Activated CD4-positive, alpha-beta T cell treated with anti-CD3 and anti-CD28 coated beads, Interleukin-2, amount 10 ng/mL, durations not matched to agents 7 days and 5 days (primary cell): ENCODE measurements at regions not wholly inside any gene's neighbourhood (a gene's known extent, or its start where the extent isn't known, plus 50 kb on each side); places are given as distances from the start of the nearest gene placed in this dataset.
"Not testable (repeated sequence)": the region's sequence is repeated elsewhere in the genome, so short reads cannot be mapped to it uniquely, and the experiment has no call there.

Source experiments
- CTCF ChIA-PET: fragments of 350-600 bp; sonication (Branson Sonifier 250); formaldehyde crosslinking; loops from one replicate; lab custom pipeline; 2021; ENCODE audit warnings: antibody characterized with exemption; lab: Charles Lee
- POLR2A ChIA-PET: fragments of 350-600 bp; sonication (Branson Sonifier 250); formaldehyde crosslinking; loops from one replicate; lab custom pipeline; 2021; ENCODE audit warnings: antibody characterized with exemption; lab: Charles Lee
- DNase-seq: peaks from one replicate; pipeline ENCODE4 v3.0.0-alpha.2; 2020
- H3K27ac Mint-ChIP-seq: one replicate; pipeline ENCODE4 v1.8.0; 2021; ENCODE audit warnings: mild to moderate bottlenecking, moderate library complexity, mixed read lengths
- H3K27me3 Mint-ChIP-seq: one replicate; pipeline ENCODE4 v1.8.0; 2021; ENCODE audit warnings: mixed read lengths
- H3K36me3 Mint-ChIP-seq: one replicate; pipeline ENCODE4 v1.8.0; 2021; ENCODE audit warnings: low read depth, mixed read lengths
- H3K4me1 Mint-ChIP-seq: one replicate; pipeline ENCODE4 v1.8.0; 2021; ENCODE audit warnings: mixed read lengths
- H3K4me3 Mint-ChIP-seq: one replicate; pipeline ENCODE4 v1.8.0; 2021; ENCODE audit warnings: mild to moderate bottlenecking, moderate library complexity, mixed read lengths
- H3K9me3 Mint-ChIP-seq: one replicate; pipeline ENCODE4 v1.8.0; 2021; ENCODE audit warnings: mixed read lengths

- H3K36me3 Mint-ChIP-seq: peaks cover 44% of the 10 kb centered on the region
- DNase-seq: no peak
- no peak overlapping the region for H3K4me3 Mint-ChIP-seq
- H3K4me1 Mint-ChIP-seq: peaks cover 34% of the 10 kb centered on the region
- H3K27me3 Mint-ChIP-seq: no peaks in the 10 kb centered on the region
- ChIA-PET POLR2A (no interaction called here), CTCF (interaction anchor here (0.6 to 0.9 kb wide), 2 partner anchors 19 to 74 kb away, joined by 3 to 4 read pairs; no protein-coding TSS in a partner anchor)
- H3K27ac Mint-ChIP-seq: peak overlapping the region; percentile 50
- peaks cover 35% of the 10 kb centered on the region for H3K9me3 Mint-ChIP-seq
Observed at GRCh38 chrX:64853424-64853823, 122.8 kb downstream of the ZC4H2 start.

- POLR2A ChIA-PET: no interaction called here
- Mint-ChIP-seq H3K9me3 (peaks cover 27% of the 10 kb centered on the region), H3K27ac (no peak overlapping the region), H3K36me3 (peaks cover 37% of the 10 kb centered on the region), H3K27me3 (no peaks in the 10 kb centered on the region), H3K4me3 (peak overlapping the region; percentile 19), H3K4me1 (peaks cover 29% of the 10 kb centered on the region)
- peak; percentile 33 for DNase-seq
- CTCF ChIA-PET: no interaction called here
Observed at GRCh38 chrX:64850371-64851082, 125.7 kb downstream of the ZC4H2 start.

GRCh38 chrX:64843224-64843623, 133.0 kb downstream of the ZC4H2 start:
- peaks cover 36% of the 10 kb centered on the region for H3K9me3 Mint-ChIP-seq
- peaks cover 38% of the 10 kb centered on the region for H3K4me1 Mint-ChIP-seq
- POLR2A ChIA-PET: no interaction called here
- CTCF ChIA-PET: no interaction called here
- peaks cover 30% of the 10 kb centered on the region for H3K36me3 Mint-ChIP-seq
- no peak for DNase-seq
- peak overlapping the region; percentile 96 for H3K27ac Mint-ChIP-seq
- no peaks in the 10 kb centered on the region for H3K27me3 Mint-ChIP-seq
- no peak overlapping the region for H3K4me3 Mint-ChIP-seq

GRCh38 chrX:64842492-64842891, 133.8 kb downstream of the ZC4H2 start:
- CTCF ChIA-PET: interaction anchor here (1.6 to 1.7 kb wide), 2 partner anchors 9 to 14 kb away, joined by 4 to 7 read pairs; no protein-coding TSS in a partner anchor
- peak; percentile 35 for DNase-seq
- Mint-ChIP-seq H3K4me3 (peak overlapping the region; percentile 9), H3K9me3 (peaks cover 36% of the 10 kb centered on the region), H3K27ac (peak overlapping the region; percentile 96), H3K27me3 (no peaks in the 10 kb centered on the region), H3K4me1 (peaks cover 38% of the 10 kb centered on the region), H3K36me3 (peaks cover 30% of the 10 kb centered on the region)
- POLR2A ChIA-PET: no interaction called here

- Mint-ChIP-seq H3K27ac (no peak overlapping the region), H3K4me3 (no peak overlapping the region), H3K4me1 (peaks cover 4% of the 10 kb centered on the region), H3K36me3 (no peaks in the 10 kb centered on the region), H3K9me3 (peaks cover 5% of the 10 kb centered on the region), H3K27me3 (no peaks in the 10 kb centered on the region)
- ChIA-PET POLR2A (no interaction called here), CTCF (no interaction called here)
- no peak for DNase-seq
Observed at GRCh38 chrX:64805683-64806082, 170.6 kb downstream of the ZC4H2 start.

- Mint-ChIP-seq H3K27me3 (no peaks in the 10 kb centered on the region), H3K9me3 (peaks cover 8% of the 10 kb centered on the region), H3K4me1 (no peaks in the 10 kb centered on the region), H3K4me3 (no peak overlapping the region), H3K27ac (no peak overlapping the region), H3K36me3 (no peaks in the 10 kb centered on the region)
- POLR2A ChIA-PET: no interaction called here
- no peak for DNase-seq
- CTCF ChIA-PET: no interaction called here
Observed at GRCh38 chrX:64792598-64793337, 183.5 kb downstream of the ZC4H2 start.

- Mint-ChIP-seq H3K9me3 (peaks cover 11% of the 10 kb centered on the region), H3K4me1 (no peaks in the 10 kb centered on the region), H3K27me3 (no peaks in the 10 kb centered on the region), H3K4me3 (no peak overlapping the region), H3K27ac (no peak overlapping the region), H3K36me3 (no peaks in the 10 kb centered on the region)
- DNase-seq: no peak
- CTCF ChIA-PET: no interaction called here
- POLR2A ChIA-PET: no interaction called here
Observed at GRCh38 chrX:64782923-64783322, 193.3 kb downstream of the ZC4H2 start.

- Mint-ChIP-seq H3K27me3 (no peaks in the 10 kb centered on the region), H3K9me3 (peaks cover 3% of the 10 kb centered on the region), H3K27ac (no peak overlapping the region), H3K4me1 (no peaks in the 10 kb centered on the region), H3K4me3 (no peak overlapping the region), H3K36me3 (no peaks in the 10 kb centered on the region)
- CTCF ChIA-PET: no interaction called here
- POLR2A ChIA-PET: no interaction called here
- DNase-seq: no peak
Observed at GRCh38 chrX:64758047-64758446, 218.2 kb downstream of the ZC4H2 start.

GRCh38 chrX:64739792-64740378, 236.4 kb downstream of the ZC4H2 start:
- H3K27me3 Mint-ChIP-seq: no peaks in the 10 kb centered on the region
- CTCF ChIA-PET: no interaction called here
- no peaks in the 10 kb centered on the region for H3K4me1 Mint-ChIP-seq
- no peak for DNase-seq
- H3K9me3 Mint-ChIP-seq: peaks cover 3% of the 10 kb centered on the region
- POLR2A ChIA-PET: no interaction called here
- no peak overlapping the region for H3K27ac Mint-ChIP-seq
- H3K36me3 Mint-ChIP-seq: no peaks in the 10 kb centered on the region
- H3K4me3 Mint-ChIP-seq: no peak overlapping the region

GRCh38 chrX:64698317-64698716, 277.9 kb downstream of the ZC4H2 start:
- Mint-ChIP-seq H3K27me3 (no peaks in the 10 kb centered on the region), H3K9me3 (peaks cover 7% of the 10 kb centered on the region), H3K4me3 (no peak overlapping the region), H3K36me3 (no peaks in the 10 kb centered on the region), H3K27ac (no peak overlapping the region), H3K4me1 (no peaks in the 10 kb centered on the region)
- DNase-seq: no peak
- POLR2A ChIA-PET: no interaction called here
- CTCF ChIA-PET: no interaction called here

- H3K4me3 Mint-ChIP-seq, H3K9me3 Mint-ChIP-seq, POLR2A ChIA-PET, CTCF ChIA-PET, H3K36me3 Mint-ChIP-seq, H3K27ac Mint-ChIP-seq, H3K4me1 Mint-ChIP-seq, DNase-seq, H3K27me3 Mint-ChIP-seq: not testable (repeated sequence)
Observed at GRCh38 chrX:64695372-64695771, 280.9 kb downstream of the ZC4H2 start.

GRCh38 chrX:64662876-64663275, 267.6 kb upstream of the MTMR8 start:
- H3K36me3 Mint-ChIP-seq: no peaks in the 10 kb centered on the region
- ChIA-PET CTCF (no interaction called here), POLR2A (no interaction called here)
- no peak overlapping the region for H3K4me3 Mint-ChIP-seq
- peaks cover 10% of the 10 kb centered on the region for H3K9me3 Mint-ChIP-seq
- no peaks in the 10 kb centered on the region for H3K4me1 Mint-ChIP-seq
- no peak overlapping the region for H3K27ac Mint-ChIP-seq
- H3K27me3 Mint-ChIP-seq: no peaks in the 10 kb centered on the region
- DNase-seq: no peak

- H3K4me1 Mint-ChIP-seq, H3K27ac Mint-ChIP-seq, H3K4me3 Mint-ChIP-seq, CTCF ChIA-PET, DNase-seq, H3K27me3 Mint-ChIP-seq, H3K36me3 Mint-ChIP-seq, POLR2A ChIA-PET: not testable (repeated sequence)
- H3K9me3 Mint-ChIP-seq: peaks cover 13% of the 10 kb centered on the region
Observed at GRCh38 chrX:64657229-64657628, 262.0 kb upstream of the MTMR8 start.
